ENCODE measurements at regions not wholly inside any gene's neighbourhood (a gene's known extent, or its start where the extent isn't known, plus 50 kb on each side); places are given as distances from the start of the nearest gene placed in this dataset.
A peak's percentile ranks its signal among the peaks of the same experiment; 100 is the strongest.
"Not testable (repeated sequence)": the region's sequence is repeated elsewhere in the genome, so short reads cannot be mapped to it uniquely, and the experiment has no call there.

GRCh38 chr4:148944136-148944838 lies 502.1 kb upstream of the NR3C2 start:
- no peak for DNase-seq

DNA sequence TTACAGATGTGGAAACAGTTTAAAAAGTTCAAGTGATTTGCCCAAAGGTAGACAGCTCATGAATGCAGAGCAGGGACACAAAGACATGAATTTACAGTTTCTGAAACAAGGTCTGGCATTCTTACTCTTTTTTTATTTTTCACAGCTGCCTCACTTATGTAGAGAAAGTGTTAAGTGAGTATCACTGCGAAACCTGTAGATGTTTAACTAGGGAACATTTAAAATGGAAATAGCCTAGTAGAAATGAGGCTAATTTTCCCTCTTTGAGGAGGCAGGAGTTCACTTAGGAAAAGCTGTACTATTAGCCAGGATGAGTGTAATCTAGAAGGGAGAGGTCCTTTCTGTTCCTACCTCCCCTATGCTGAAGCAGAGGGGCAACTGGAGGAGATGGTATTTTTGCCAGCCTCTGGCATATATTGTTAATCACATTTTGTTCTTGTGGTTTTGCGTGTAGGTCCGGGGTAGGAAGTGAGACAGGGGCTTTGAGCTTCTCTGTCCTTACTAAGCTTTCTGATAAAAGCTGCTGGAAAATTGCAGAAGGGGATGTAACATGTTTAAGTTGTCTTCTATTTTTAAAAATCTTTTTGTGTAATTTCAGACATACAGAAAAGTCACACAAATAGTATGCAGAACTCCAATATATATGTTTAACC lies 492.8 kb upstream of the NR3C2 start:
- no peak for DNase-seq

DNA sequence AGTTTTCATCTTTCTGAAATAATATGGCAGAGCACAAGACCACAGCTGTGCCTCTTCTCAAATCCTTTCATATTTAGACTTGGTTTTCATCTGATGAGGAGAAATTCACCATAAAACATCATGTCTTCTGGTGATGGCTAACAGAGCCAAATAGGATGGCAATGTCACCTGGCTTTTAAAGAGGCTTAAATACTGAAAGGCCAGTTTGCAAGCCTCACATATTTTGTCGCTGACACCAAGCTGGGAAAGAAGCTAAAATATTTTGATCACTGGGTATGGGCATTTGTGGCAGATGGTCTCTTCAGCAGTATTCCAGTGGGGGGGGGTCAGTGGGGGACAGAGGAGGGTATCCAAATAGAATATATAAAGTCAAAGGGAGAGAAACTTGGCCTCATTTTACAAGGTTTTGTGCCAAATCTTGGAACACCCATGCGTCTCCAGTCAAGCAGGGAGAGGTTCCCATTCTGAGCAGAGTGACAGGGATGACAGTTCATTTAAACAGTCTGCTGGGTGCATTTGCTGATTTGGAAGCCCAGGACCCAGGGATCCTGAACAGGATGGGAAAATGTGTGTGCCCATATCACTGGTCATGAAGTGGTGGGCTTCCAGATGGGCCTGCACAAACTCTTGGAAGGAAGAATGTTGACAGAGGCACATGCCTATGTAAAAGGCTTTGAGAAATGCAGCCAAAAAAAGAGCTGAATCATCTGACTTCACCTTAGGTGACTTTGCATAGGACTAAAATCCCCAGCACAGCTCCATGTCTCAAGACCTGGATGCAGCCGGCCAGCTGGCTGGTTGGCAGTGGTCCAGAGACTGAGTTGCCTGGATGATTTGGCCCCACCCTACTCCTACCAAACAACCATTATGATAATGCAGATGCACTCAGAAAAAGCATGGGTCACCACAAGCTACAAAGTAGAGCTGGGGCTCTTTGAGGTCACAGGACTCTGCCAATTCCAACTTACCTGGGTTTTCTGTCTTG lies 484.4 kb upstream of the NR3C2 start:
- peak in 1 of 2 experiments; percentile 13 for DNase-seq

DNA sequence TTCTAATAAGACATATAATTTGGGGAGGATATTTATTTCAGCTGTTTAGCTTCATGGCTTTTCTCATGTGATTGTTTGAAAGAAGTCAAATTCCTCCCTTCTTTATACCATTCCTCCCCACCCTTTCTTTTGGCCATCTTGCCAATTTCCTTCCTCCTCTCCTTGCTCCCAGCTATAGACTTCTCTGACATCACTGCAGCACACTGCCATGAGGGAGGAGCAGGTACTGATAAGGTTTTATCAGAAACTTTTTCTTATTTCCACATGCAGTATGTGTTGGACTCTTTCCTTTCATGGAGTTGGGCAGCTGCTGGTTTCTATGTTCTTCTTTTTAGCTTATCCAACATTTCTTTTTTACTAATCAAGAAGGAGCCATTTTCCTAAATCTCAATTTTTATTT lies 481.7 kb upstream of the NR3C2 start:
- DNase-seq, result no peak

DNA sequence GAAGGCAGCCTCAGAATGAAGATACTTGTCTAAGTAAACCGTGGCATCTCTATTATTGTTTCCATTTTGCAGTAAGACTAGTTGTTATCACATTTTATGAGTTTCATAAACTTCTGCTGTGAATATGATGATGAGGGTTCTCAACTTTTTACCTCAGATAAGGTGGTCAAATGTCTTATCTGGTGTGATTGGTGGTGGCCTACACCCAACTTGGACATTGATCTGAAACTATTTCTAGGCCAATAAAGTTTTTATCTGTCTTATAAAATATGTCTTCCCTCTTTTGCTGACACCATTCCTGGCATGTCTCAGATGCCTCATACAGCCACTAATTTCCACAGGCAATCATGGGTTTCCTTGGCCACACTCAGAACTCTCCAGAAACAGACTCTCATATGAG lies 480.3 kb upstream of the NR3C2 start:
- DNase-seq, result no peak

DNA sequence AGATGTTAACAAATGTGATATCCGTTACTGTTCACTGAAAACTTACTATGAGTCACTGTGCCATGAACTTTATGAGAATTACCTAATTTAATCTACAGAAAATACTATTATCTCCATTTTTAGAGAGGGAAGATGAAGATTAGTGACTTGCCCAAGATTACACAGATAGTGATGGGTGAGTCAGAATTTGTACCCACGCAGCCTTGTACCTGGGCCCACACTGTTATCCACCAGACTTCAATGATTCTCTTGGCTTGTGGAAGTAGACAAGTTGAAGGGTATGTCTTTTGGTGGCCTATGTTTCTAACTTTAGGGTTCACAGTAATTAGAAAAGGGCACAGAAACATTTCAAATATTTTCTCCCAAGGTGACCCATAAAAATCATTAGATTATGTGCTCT lies 472.5 kb upstream of the NR3C2 start:
- DNase-seq, result no peak

GRCh38 chr4:148914301-148914700 lies 472.1 kb upstream of the NR3C2 start:
- DNase-seq, result no peak

GRCh38 chr4:148903388-148903787 lies 461.2 kb upstream of the NR3C2 start:
- no peak for DNase-seq

DNA sequence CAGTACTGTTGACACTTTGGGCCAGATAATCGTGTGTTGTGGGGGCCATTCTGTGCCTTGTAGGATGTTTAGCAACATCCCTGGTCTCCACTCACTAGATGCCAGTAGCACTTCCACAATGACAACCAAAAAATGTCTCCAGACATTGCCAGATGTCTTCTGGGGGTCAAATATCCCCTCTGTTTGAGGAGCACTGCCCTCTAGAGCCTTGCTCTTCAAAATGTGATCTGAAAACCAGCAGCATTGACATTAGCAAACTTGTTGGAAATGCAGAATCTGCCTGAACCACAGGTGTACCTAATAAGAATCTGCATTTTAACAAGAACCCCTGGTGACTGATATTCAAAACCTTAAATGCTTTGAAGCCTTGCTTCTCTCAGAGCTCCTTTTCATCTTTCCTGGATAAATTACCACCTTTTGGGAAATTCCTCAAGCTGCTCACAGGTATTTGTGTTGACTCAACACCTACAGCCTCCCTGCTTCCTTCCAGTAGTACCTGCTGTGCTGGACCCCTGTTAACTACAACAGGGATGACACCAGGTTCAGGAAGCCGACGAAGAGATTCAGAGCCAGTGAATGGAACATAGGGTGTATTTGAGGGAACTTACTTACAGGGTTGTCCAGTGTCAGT lies 459.0 kb upstream of the NR3C2 start:
- no peak for DNase-seq

GRCh38 chr4:148898139-148898538 lies 455.9 kb upstream of the NR3C2 start:
- DNase-seq, result not testable (repeated sequence)

DNA sequence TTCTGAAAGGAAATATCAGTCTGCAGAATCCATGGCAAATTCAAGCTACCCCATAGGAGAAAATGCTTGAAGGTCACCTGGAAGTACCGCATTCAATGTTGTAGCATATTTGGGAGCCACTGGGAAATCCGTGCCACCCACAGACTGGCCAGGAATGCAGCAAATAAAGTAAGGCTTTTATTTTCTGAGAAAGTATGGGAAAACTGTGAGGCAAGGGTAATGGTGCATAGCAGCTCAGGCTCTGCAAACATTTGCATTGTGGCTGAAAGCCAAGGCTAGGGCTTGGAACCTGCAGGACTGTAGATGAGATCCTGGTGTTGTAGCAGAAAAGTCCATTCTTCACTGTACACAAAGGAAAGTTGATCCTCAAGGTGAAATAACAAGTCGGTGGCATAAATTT lies 450.9 kb upstream of the NR3C2 start:
- DNase-seq, result no peak

DNA sequence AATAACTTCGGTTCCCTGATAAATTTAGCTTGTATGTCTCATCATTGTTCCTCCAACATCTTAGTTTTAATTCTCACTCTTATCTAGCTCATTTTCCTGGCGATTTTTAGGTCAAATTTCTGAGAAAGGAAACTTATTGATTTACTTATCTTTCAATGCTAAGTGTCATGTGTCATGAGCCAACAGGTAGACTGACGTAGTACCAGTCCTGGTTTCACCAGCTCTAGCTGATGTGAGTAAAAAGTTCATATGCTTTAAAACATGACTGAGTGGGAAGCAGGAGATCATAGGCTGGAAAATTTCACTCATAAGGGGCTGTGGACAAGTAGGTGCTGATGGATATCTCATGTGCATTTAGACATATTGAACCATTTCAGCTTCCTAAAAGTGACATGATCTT lies 441.7 kb upstream of the NR3C2 start:
- no peak for DNase-seq

- no peak for DNase-seq
These were observed 441.2 kb upstream of the NR3C2 start for GRCh38 chr4:148883435-148883834.

GRCh38 chr4:148881860-148882643 lies 439.8 kb upstream of the NR3C2 start:
- no peak for DNase-seq

DNA sequence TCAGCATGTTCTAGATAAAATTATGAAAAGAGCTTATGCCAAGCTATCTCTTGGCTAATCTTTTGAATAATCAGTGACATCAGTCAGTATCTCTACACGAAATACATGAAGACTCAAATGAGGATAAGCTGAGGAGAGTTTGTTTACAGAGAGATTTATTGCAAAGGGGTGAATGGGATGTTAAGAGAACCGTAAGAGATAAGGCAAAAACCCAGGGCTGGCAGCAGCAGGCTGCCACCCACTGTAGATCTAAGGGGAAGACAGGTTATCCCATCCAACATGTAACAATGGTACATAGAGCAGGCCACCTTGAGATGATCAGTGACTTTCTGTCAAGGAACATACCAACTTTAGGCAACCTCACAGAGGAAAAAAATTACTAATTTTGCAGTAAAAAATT lies 432.1 kb upstream of the NR3C2 start:
- DNase-seq, result no peak

DNA sequence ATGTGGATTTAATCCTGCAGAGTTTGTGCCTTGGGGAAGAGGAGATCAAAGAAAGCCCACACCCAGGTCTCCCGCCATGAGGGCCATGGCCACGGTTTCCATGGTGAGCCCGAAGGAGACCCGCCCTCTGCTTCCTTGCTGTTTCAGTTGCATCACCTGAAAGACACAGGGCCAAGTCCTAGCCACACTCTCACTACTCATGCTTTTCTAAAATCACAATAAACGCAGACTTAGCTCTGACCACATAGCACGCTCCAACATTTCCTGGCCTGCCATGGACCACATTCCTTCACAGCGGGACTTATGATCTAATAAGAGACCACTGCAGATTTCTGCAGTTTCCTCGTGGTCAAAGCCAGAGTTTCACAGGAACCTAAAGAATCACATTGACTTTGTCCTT lies 426.0 kb upstream of the NR3C2 start:
- no peak for DNase-seq

DNA sequence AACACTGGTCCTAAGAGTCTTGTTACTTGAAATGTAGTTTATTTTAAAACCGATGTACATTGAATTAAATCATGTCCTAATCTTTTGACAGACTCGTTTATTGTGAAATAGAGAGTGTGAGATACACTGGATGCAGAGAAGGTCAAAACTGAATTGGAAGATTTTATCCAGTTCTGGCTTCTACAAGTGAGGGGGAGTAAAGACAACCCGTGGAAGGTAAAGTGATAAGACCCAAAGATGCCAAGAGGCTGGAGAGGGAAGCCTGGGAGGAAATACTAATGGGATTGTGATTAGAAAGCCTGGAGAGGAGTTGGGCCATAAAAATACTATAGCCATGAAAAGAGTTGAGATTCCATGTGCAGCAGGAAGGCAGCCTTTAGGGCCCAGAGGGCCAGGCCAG lies 424.5 kb upstream of the NR3C2 start:
- no peak for DNase-seq

GRCh38 chr4:148857973-148858534 lies 415.8 kb upstream of the NR3C2 start:
- no peak for DNase-seq

GRCh38 chr4:148857239-148857972 lies 415.2 kb upstream of the NR3C2 start:
- no peak for DNase-seq

GRCh38 chr4:148854203-148854602 lies 412.0 kb upstream of the NR3C2 start:
- DNase-seq, result no peak

DNA sequence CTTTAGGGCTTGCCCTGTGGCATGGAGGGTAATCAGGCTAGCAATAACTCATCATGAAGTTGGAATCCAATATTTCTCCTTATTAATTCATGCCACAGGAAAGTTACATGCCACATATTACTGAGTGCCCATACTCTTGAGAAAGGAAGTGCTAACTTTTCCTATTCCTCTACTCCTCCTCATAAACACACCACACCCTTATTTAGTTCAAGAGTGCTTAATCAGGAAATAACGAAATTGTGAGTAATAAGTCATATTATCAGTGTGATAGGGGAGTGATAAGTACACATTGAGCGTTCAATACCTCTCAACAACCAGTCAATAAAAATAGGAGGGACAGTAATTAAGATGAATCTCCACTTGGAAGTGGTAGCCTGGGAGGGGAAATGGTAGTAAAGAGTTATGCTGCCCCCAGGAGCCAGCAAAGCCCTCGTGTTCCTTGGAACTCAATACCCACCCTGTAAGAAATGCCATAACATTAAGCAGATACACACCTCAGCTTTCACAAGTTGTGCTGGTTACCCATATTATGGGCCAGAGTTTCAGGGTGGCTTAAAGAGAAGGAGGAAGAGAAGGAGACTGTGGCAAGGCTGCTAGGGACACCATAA lies 410.0 kb upstream of the NR3C2 start:
- no peak for DNase-seq

All from NCI-H187 (cell line).